GM12873 (cell line): ENCODE measurements at regions not wholly inside any gene's neighbourhood (a gene's known extent, or its start where the extent isn't known, plus 50 kb on each side); places are given as distances from the start of the nearest gene placed in this dataset.

Source experiments
- TF ChIP-seq, protein P1 (sequence below): IDR thresholded peaks from 2 replicates; pipeline ENCODE4 v1.5.1; 2012; ENCODE audit warnings: low read depth, mild to moderate bottlenecking, moderate library complexity, low read length, control low read depth; ENCODE audit not compliant: insufficient read depth; ENCODE audit errors: missing control alignments

DNA sequence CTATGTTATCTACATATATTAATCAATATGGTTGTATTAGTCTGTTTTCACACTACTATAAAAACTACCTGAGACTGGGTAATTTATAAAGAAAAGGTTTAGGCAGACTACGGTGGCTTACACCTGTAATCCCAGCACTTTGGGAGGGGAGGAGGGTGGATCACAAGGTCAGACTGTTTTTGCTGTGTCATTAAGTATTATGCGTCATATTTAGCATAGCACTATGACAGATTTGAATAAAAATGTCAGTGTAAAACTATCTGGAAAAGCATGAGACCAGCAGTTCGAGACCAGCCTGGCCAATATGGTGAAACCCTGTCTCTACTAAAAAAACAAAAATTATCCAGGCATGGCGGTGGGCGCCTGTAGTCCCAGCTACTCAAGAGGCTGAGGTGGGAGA lies 209.7 kb upstream of the ARHGAP24 start:
- TF ChIP-seq, protein P1, sequence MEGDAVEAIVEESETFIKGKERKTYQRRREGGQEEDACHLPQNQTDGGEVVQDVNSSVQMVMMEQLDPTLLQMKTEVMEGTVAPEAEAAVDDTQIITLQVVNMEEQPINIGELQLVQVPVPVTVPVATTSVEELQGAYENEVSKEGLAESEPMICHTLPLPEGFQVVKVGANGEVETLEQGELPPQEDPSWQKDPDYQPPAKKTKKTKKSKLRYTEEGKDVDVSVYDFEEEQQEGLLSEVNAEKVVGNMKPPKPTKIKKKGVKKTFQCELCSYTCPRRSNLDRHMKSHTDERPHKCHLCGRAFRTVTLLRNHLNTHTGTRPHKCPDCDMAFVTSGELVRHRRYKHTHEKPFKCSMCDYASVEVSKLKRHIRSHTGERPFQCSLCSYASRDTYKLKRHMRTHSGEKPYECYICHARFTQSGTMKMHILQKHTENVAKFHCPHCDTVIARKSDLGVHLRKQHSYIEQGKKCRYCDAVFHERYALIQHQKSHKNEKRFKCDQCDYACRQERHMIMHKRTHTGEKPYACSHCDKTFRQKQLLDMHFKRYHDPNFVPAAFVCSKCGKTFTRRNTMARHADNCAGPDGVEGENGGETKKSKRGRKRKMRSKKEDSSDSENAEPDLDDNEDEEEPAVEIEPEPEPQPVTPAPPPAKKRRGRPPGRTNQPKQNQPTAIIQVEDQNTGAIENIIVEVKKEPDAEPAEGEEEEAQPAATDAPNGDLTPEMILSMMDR = no peak

DNA sequence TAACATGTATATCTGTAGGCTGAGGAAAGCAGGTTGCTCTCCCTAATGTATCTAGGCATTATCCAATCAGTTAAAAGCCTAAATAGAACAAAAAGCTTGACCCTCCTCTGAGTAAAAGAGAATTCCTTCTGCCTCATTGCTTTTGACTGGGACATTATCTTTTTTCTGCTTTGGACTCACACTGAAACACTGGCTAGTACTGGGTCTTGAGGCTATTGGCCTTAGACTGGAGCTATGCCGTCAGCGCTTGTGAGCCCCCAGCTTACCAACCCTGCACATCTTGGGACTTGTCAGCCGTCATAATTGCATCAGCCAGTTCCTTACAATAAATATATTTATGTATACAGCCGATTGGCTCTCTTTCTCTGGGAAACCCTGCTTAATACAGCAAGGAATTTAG lies 206.8 kb upstream of the ARHGAP24 start:
- TF ChIP-seq, protein P1 = no peak

DNA sequence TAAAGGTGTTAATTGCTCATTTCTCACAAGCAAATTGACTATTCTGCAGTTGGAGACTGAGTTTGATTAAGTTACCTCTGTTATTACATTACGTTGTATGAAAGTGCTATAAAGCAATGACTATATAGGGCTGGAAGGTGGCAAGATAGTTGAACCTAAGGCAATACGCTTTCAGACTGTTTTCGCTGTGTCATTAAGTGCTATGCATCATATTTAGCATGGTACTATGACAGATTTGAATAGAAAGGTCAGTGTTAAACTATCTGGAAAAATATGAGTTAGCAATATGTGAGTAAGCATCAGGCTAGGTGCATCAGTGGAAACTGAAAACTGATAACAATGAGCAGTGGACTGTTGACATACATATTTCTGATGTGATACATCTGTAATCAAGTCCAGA lies 206.0 kb upstream of the ARHGAP24 start:
- TF ChIP-seq, protein P1 = no peak

DNA sequence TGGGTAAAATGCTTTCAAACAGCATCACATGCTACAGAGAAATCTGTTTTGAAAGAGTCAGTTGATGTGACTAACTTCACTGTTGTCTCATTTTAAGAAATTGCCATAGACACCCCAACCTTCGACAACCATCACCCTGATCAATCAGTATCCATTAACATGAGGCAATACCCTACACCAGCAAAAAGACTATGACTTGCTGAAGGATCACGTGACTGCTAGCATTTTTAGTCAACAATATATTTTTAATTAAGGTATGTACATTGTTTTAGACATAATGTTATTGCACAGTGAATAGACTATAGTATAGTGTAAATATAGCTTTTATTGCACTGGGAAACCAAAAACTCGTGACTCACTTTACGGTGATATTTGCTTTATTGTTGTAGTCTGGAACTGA lies 200.0 kb upstream of the ARHGAP24 start:
- TF ChIP-seq, protein P1 = no peak

DNA sequence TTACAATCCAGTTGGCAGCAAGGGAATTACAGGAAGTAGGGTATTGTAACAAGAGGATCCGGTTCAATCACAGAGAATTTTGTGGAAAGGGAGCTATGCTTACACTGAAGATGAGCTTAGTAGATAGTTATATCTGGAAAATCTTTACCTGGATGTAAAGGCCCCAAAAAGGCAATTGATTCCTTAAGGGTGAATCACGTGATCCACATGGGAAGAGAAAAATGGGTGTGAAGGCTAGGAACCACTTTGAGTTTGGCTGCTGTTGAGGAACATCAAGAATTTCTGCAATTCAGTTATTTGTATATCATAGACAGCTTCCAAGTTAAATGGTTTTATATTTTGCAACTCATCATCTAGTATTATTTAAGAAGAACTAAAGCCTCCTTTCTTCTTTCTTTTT lies 194.0 kb upstream of the ARHGAP24 start:
- TF ChIP-seq, protein P1 = no peak

DNA sequence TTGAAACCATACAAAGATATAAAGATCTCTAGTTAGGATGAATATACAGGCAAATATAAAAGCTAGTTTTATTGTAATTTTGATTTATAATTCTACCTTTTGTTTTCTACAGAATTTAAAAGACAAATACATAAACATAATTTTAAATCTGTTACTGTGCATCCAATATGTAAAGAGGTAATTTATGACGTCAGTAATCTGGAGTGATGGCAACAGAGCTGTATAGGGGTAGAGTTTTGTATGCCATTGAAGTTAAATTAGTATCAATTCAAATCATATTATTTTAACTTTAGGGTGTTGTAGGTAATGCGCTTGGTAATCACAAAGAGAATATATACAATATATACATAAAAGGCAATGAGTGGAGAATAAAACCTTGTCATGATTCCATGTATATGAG lies 183.7 kb upstream of the ARHGAP24 start:
- TF ChIP-seq, protein P1 = no peak

DNA sequence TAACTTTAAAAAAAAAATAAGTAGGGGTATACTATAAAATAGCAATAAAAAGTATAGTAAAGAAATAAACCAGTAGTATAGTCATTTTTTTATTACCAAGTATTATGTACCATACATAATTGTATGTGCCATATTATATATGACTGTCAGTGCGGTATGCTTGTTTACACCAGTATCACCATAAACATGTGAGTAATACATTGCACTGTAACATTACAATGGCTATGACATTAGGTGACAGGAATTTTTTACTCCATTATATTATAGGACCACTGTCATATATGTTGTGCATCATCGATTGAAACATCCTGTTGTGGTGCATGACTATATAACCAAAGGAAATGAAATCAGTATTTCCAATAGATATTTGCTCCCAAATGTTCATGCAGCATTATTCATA lies 176.9 kb upstream of the ARHGAP24 start:
- TF ChIP-seq, protein P1 = no peak
